HEK293 (cell line): ENCODE measurements at regions not wholly inside any gene's neighbourhood (a gene's known extent, or its start where the extent isn't known, plus 50 kb on each side); places are given as distances from the start of the nearest gene placed in this dataset.

Source experiments
- CTCF ChIA-PET: fragments of 350-600 bp; formaldehyde crosslinking; extraction: SDS; loops from one replicate; lab custom pipeline; 2021; ENCODE audit warnings: antibody characterized with exemption; lab: Yijun Ruan, JAX
- POLR2A ChIA-PET: fragments of 300-600 bp; formaldehyde crosslinking; extraction: SDS; loops from one replicate; lab custom pipeline; 2020; ENCODE audit warnings: antibody characterized with exemption, inconsistent platforms; lab: Yijun Ruan, JAX
- H3K27ac ChIP-seq: fragments of 200-500 bp; sonication (Bioruptor generic); 2 replicates; pipeline ENCODE4 v1.5.1; 2014; ENCODE audit warnings: low read depth, low read length, control low read depth, inconsistent platforms; ENCODE audit errors: extremely low read depth
- H3K36me3 ChIP-seq, 2 experiments: fragments of 200-500 bp in 1 of 2; sonication (Bioruptor generic) in 1 of 2; 1 replicate in 1 of 2; 2 replicates in 1 of 2; pipeline ENCODE4 v1.5.1; 2014 to 2017; ENCODE audit warnings: inconsistent platforms in 2 of 2, low read length in 2 of 2; ENCODE audit not compliant: control insufficient read depth in 2 of 2, insufficient read depth in 1 of 2
- H3K4me1 ChIP-seq: fragments of 200-500 bp; sonication (Bioruptor generic); 2 replicates; pipeline ENCODE4 v1.5.1; 2014; ENCODE audit warnings: mild to moderate bottlenecking, low read length, inconsistent platforms; ENCODE audit not compliant: control insufficient read depth, insufficient read depth
- H3K4me3 ChIP-seq: 2 replicates; pipeline ENCODE4 v1.5.1; 2011; ENCODE audit warnings: low read depth, mild to moderate bottlenecking, control low read depth, low read length, moderate library complexity
- H3K9me3 ChIP-seq: fragments of 200-500 bp; sonication (Bioruptor generic); 2 replicates; pipeline ENCODE4 v1.5.1; 2014; ENCODE audit warnings: low read depth, low read length, inconsistent platforms; ENCODE audit not compliant: control insufficient read depth, insufficient read depth
- BCL11A ChIP-seq: fragments of 450-650 bp; formaldehyde crosslinking; IDR thresholded peaks from 2 replicates; pipeline ENCODE4 v1.5.1; 2016; ENCODE audit warnings: low read depth, missing biosample characterization, missing genetic modification characterization
- EGR2 ChIP-seq: fragments of 450-650 bp; formaldehyde crosslinking; IDR thresholded peaks from 2 replicates; pipeline ENCODE4 v1.5.1; 2016; ENCODE audit warnings: low read depth, missing biosample characterization, missing genetic modification characterization
- GLIS1 ChIP-seq: fragments of 450-650 bp; formaldehyde crosslinking; IDR thresholded peaks from 2 replicates; pipeline ENCODE4 v1.5.1; 2016; ENCODE audit warnings: missing biosample characterization, missing genetic modification characterization
- HOXA7 ChIP-seq: sonication (generic); formaldehyde crosslinking; IDR thresholded peaks from 2 replicates; pipeline ENCODE4 v1.8.1; 2022; ENCODE audit warnings: missing genetic modification reagents, borderline replicate concordance
- KLF10 ChIP-seq: fragments of 450-650 bp; IDR thresholded peaks from 2 replicates; pipeline ENCODE4 v1.5.1; 2018; ENCODE audit warnings: missing biosample characterization, mild to moderate bottlenecking, missing genetic modification characterization
- KLF7 ChIP-seq: fragments of 450-650 bp; formaldehyde crosslinking; IDR thresholded peaks from 2 replicates; pipeline ENCODE4 v1.5.1; 2016; ENCODE audit warnings: missing biosample characterization, missing genetic modification characterization, borderline replicate concordance
- RBAK ChIP-seq: fragments of 450-650 bp; formaldehyde crosslinking; IDR thresholded peaks from 2 replicates; pipeline ENCODE4 v1.5.1; 2016; ENCODE audit warnings: missing biosample characterization, missing genetic modification characterization
- SCRT1 ChIP-seq: fragments of 450-650 bp; formaldehyde crosslinking; IDR thresholded peaks from 2 replicates; pipeline ENCODE4 v1.5.1; 2016; ENCODE audit warnings: missing biosample characterization, missing genetic modification characterization, borderline replicate concordance
- SP2 ChIP-seq: fragments of 450-650 bp; formaldehyde crosslinking; IDR thresholded peaks from 2 replicates; pipeline ENCODE4 v1.5.1; 2016; ENCODE audit warnings: missing biosample characterization, missing genetic modification characterization
- ZNF146 ChIP-seq: fragments of 450-650 bp; formaldehyde crosslinking; IDR thresholded peaks from 2 replicates; pipeline ENCODE4 v1.5.1; 2016; ENCODE audit warnings: missing biosample characterization, missing genetic modification characterization
- ZNF174 ChIP-seq: fragments of 450-650 bp; formaldehyde crosslinking; IDR thresholded peaks from 2 replicates; pipeline ENCODE4 v1.5.0; 2017; ENCODE audit warnings: missing biosample characterization, mild to moderate bottlenecking, missing genetic modification characterization
- ZNF274 ChIP-seq, 2 experiments: fragments of 200-500 bp in 1 of 2; fragments of 450-650 bp in 1 of 2; sonication (Bioruptor generic) in 1 of 2; formaldehyde crosslinking in 1 of 2; IDR thresholded peaks; 2 replicates each; pipeline versions ENCODE4 v1.5.1 to v1.6.1; 2014 to 2016; ENCODE audit warnings: borderline replicate concordance in 1 of 2, inconsistent platforms in 1 of 2, low read length in 1 of 2, missing biosample characterization in 1 of 2, missing genetic modification characterization in 1 of 2
- ZNF335 ChIP-seq: fragments of 450-650 bp; formaldehyde crosslinking; conservative IDR thresholded peaks from 2 replicates; pipeline ENCODE4 v1.5.1; 2016; ENCODE audit warnings: missing biosample characterization, missing genetic modification characterization
- ZNF341 ChIP-seq: fragments of 450-650 bp; formaldehyde crosslinking; IDR thresholded peaks from 2 replicates; pipeline ENCODE4; 2016; ENCODE audit warnings: low read depth, missing biosample characterization, missing genetic modification characterization
- ZNF354C ChIP-seq: fragments of 450-650 bp; formaldehyde crosslinking; IDR thresholded peaks from 2 replicates; pipeline ENCODE4 v1.5.1; 2016; ENCODE audit warnings: missing biosample characterization, missing genetic modification characterization, low read depth, borderline replicate concordance
- ZNF394 ChIP-seq: fragments of 450-650 bp; formaldehyde crosslinking; IDR thresholded peaks from 2 replicates; pipeline ENCODE4 v1.5.1; 2016; ENCODE audit warnings: missing biosample characterization, missing genetic modification characterization, mild to moderate bottlenecking, moderate library complexity, borderline replicate concordance
- ZNF416 ChIP-seq: fragments of 450-650 bp; formaldehyde crosslinking; IDR thresholded peaks from 2 replicates; pipeline ENCODE4 v1.5.1; 2016; ENCODE audit warnings: missing biosample characterization, missing genetic modification characterization
- ZNF521 ChIP-seq: fragments of 450-650 bp; formaldehyde crosslinking; IDR thresholded peaks from 2 replicates; pipeline ENCODE4 v1.5.1; 2017; ENCODE audit warnings: missing biosample characterization, mild to moderate bottlenecking, missing genetic modification characterization
- ZNF530 ChIP-seq: fragments of 450-650 bp; formaldehyde crosslinking; IDR thresholded peaks from 2 replicates; pipeline ENCODE4 v1.5.1; 2016; ENCODE audit warnings: low read depth, missing biosample characterization, missing genetic modification characterization
- ZNF544 ChIP-seq: fragments of 450-650 bp; formaldehyde crosslinking; IDR thresholded peaks from 2 replicates; pipeline ENCODE4 v1.5.0; 2017; ENCODE audit warnings: missing biosample characterization, missing genetic modification characterization
- ZNF555 ChIP-seq: fragments of 450-650 bp; formaldehyde crosslinking; conservative IDR thresholded peaks from 2 replicates; pipeline ENCODE4 v1.5.1; 2017; ENCODE audit warnings: missing biosample characterization, mild to moderate bottlenecking, missing genetic modification characterization, inconsistent platforms
- ZNF571 ChIP-seq: fragments of 450-650 bp; formaldehyde crosslinking; IDR thresholded peaks from 2 replicates; pipeline ENCODE4 v1.5.0; 2017; ENCODE audit warnings: missing biosample characterization, missing genetic modification characterization
- ZNF585B ChIP-seq: fragments of 450-650 bp; formaldehyde crosslinking; IDR thresholded peaks from 2 replicates; pipeline ENCODE4 v1.5.1; 2016; ENCODE audit warnings: missing biosample characterization, missing genetic modification characterization
- ZNF664 ChIP-seq: fragments of 450-650 bp; formaldehyde crosslinking; IDR thresholded peaks from 2 replicates; pipeline ENCODE4 v1.5.1; 2016; ENCODE audit warnings: missing biosample characterization, missing genetic modification characterization
- ZNF677 ChIP-seq: fragments of 450-650 bp; IDR thresholded peaks from 2 replicates; pipeline ENCODE4 v1.5.0; 2018; ENCODE audit warnings: missing biosample characterization, mild to moderate bottlenecking, missing genetic modification characterization, moderate library complexity
- ZNF768 ChIP-seq: fragments of 450-650 bp; formaldehyde crosslinking; IDR thresholded peaks from 2 replicates; pipeline ENCODE4 v1.5.1; 2018; ENCODE audit warnings: missing biosample characterization, mild to moderate bottlenecking, missing genetic modification characterization
- ZNF843 ChIP-seq: fragments of 450-650 bp; formaldehyde crosslinking; IDR thresholded peaks from 2 replicates; pipeline ENCODE4 v1.5.1; 2016; ENCODE audit warnings: missing biosample characterization, missing genetic modification characterization
- ZSCAN30 ChIP-seq: fragments of 450-650 bp; IDR thresholded peaks from 2 replicates; pipeline ENCODE4 v1.5.1; 2018; ENCODE audit warnings: missing biosample characterization, mild to moderate bottlenecking, missing genetic modification characterization, moderate library complexity
- TF ChIP-seq, protein P1 (sequence below): fragments of 450-650 bp; formaldehyde crosslinking; IDR thresholded peaks from 2 replicates; pipeline ENCODE4 v1.5.1; 2017; ENCODE audit warnings: missing biosample characterization, missing genetic modification characterization
- TF ChIP-seq, protein P2 (sequence below): fragments of 450-650 bp; formaldehyde crosslinking; conservative IDR thresholded peaks from 2 replicates; pipeline ENCODE4 v1.5.1; 2016; ENCODE audit warnings: low read depth, missing biosample characterization, missing genetic modification characterization

DNA sequence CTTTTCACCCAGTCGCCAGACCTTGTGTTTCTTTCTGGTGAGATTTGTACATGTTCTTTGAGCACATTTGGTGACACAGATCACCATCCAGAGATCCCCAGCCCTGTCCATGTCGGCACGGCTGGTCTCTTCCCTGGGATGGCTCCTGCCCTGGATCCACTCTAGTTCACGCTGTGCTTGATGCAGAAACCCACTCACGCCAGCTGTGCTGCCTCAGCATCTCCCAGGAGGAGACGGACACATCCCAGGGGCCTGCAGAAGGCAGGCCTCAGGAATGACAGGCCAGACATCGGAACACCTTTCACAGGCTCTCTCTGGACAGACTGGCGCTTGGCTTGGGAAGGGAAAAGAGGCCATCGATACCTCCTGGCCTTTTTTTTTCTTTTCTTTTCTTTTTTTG lies 203.6 kb downstream of the ACKR3 start:
- Histone ChIP-seq H3K27ac (no peak overlapping the region), H3K4me3 (no peak overlapping the region), H3K36me3 (no peaks in the 10 kb centered on the region), H3K4me1 (peaks cover 12% of the 10 kb centered on the region), H3K9me3 (no peaks in the 10 kb centered on the region)
- TF ChIP-seq ZNF585B (tag by site-specific recombination) (no peak), ZNF394 (tag by site-specific recombination) (no peak), RBAK (tag by site-specific recombination) (no peak), ZNF335 (tag by site-specific recombination) (no peak), ZNF664 (tag by site-specific recombination) (no peak), ZSCAN30 (no peak), ZNF146 (no peak), GLIS1 (tag by site-specific recombination) (no peak), ZNF521 (tag by site-specific recombination) (no peak), ZNF416 (tag by site-specific recombination) (no peak), KLF10 (tag by site-specific recombination) (no peak), ZNF677 (tag by site-specific recombination) (no peak), SP2 (tag by site-specific recombination) (no peak), ZNF555 (tag by site-specific recombination) (no peak)
- TF ChIP-seq, protein P1, sequence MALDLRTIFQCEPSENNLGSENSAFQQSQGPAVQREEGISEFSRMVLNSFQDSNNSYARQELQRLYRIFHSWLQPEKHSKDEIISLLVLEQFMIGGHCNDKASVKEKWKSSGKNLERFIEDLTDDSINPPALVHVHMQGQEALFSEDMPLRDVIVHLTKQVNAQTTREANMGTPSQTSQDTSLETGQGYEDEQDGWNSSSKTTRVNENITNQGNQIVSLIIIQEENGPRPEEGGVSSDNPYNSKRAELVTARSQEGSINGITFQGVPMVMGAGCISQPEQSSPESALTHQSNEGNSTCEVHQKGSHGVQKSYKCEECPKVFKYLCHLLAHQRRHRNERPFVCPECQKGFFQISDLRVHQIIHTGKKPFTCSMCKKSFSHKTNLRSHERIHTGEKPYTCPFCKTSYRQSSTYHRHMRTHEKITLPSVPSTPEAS (tag by site-specific recombination) = no peak
- ChIA-PET POLR2A (interaction anchor here (0.7 kb wide), 1 partner anchor 23 kb away, joined by 4 read pairs; no protein-coding TSS in a partner anchor), CTCF (interaction anchor here (0.7 kb wide), 1 partner anchor 705 kb away, joined by 4 read pairs; no protein-coding TSS in a partner anchor)

DNA sequence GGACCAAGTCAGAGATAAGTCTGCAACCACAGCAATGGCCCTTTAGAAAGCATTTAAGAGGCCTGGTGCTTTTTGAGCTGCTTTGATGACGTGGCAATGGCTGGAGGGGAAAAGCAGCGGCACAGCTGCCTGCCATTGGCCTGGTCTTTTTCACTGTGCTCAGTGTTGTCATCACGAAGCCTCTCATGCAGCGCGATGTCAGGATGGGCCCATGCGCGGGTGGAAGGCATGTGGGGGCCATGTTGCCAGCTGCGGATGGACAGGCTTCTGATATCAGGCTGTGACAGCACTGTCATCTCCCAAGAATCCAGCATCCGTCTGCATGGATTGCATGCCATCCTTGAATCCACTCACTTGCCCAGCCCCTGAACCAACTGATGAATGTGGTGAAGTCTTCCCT lies 204.5 kb downstream of the ACKR3 start:
- ChIA-PET POLR2A (no interaction called here), CTCF (no interaction called here)
- TF ChIP-seq ZNF174 (tag by site-specific recombination) = no peak
- TF ChIP-seq BCL11A (tag by site-specific recombination) = no peak
- no peak for TF ChIP-seq ZNF341
- TF ChIP-seq ZNF530 (tag by site-specific recombination) = no peak
- TF ChIP-seq ZNF544 (tag by site-specific recombination) = no peak
- TF ChIP-seq KLF7 = no peak
- TF ChIP-seq EGR2 (tag by site-specific recombination) = no peak
- TF ChIP-seq ZNF571 = no peak
- TF ChIP-seq SCRT1 (tag by site-specific recombination) = no peak
- no peak for TF ChIP-seq ZNF394 (tag by site-specific recombination)
- no peak for TF ChIP-seq ZNF843 (tag by site-specific recombination)
- TF ChIP-seq ZNF354C (tag by site-specific recombination) = no peak
- TF ChIP-seq, protein P2, sequence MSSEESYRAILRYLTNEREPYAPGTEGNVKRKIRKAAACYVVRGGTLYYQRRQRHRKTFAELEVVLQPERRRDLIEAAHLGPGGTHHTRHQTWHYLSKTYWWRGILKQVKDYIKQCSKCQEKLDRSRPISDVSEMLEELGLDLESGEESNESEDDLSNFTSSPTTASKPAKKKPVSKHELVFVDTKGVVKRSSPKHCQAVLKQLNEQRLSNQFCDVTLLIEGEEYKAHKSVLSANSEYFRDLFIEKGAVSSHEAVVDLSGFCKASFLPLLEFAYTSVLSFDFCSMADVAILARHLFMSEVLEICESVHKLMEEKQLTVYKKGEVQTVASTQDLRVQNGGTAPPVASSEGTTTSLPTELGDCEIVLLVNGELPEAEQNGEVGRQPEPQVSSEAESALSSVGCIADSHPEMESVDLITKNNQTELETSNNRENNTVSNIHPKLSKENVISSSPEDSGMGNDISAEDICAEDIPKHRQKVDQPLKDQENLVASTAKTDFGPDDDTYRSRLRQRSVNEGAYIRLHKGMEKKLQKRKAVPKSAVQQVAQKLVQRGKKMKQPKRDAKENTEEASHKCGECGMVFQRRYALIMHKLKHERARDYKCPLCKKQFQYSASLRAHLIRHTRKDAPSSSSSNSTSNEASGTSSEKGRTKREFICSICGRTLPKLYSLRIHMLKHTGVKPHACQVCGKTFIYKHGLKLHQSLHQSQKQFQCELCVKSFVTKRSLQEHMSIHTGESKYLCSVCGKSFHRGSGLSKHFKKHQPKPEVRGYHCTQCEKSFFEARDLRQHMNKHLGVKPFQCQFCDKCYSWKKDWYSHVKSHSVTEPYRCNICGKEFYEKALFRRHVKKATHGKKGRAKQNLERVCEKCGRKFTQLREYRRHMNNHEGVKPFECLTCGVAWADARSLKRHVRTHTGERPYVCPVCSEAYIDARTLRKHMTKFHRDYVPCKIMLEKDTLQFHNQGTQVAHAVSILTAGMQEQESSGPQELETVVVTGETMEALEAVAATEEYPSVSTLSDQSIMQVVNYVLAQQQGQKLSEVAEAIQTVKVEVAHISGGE (tag by site-specific recombination) = no peak
- no peak for TF ChIP-seq HOXA7 (CRISPR knock-in tag)
- TF ChIP-seq ZNF768 (tag by site-specific recombination) = no peak
- no peak for TF ChIP-seq ZNF274 (IDR thresholded peaks at IDR 0.05; ENCODE audit: low read length)
- no peak for TF ChIP-seq ZNF274 (tag by site-specific recombination; IDR thresholded peaks at IDR 0.05; ENCODE audit: borderline replicate concordance)
- TF ChIP-seq, protein P1 (tag by site-specific recombination) = no peak

More for the DNA sequence above, 204.5 kb downstream of the ACKR3 start:
- Histone ChIP-seq H3K27ac (no peak overlapping the region), H3K36me3 (no peaks in the 10 kb centered on the region), H3K4me1 (peaks cover 12% of the 10 kb centered on the region), H3K9me3 (no peaks in the 10 kb centered on the region), H3K4me3 (no peak overlapping the region)
